K562 (cell line): ENCODE measurements at regions not wholly inside any gene's neighbourhood (a gene's known extent, or its start where the extent isn't known, plus 50 kb on each side); places are given as distances from the start of the nearest gene placed in this dataset.

Experiments
- ATAC-seq: fragments of 200-7000 bp; cut with Tn5 transposase; 3 replicates; pipeline ENCODE4 v1.9.1; 2020; ENCODE audit warnings: moderate library complexity
- BruUV-seq: library from RNA; stranded (reverse); fragments of 400-500 nt; replicated peaks from 2 replicates; lab custom pipeline; 2021; lab: Mats Ljungman, UMichigan
- CTCF ChIA-PET: fragments of 300-600 bp; formaldehyde crosslinking; extraction: SDS; loops from one replicate; lab custom pipeline; 2021; ENCODE audit warnings: low intra/inter-chr PET ratio; lab: Yijun Ruan, JAX
- POLR2A ChIA-PET: fragments of 300-600, 350-650 bp; sonication (Branson Sonifier 250); formaldehyde crosslinking; extraction: SDS; loops from one replicate; lab custom pipeline; 2021; ENCODE audit warnings: antibody characterized with exemption, inconsistent platforms; lab: Yijun Ruan, JAX
- DNase-seq, 4 experiments: peaks; one replicate each; pipeline versions ENCODE4 v3.0.0 to v3.0.0-alpha.2; 2011 to 2018; ENCODE audit warnings: low spot score in 3 of 4, mixed read lengths in 3 of 4; ENCODE audit errors: extremely low read depth in 1 of 4
- FAIRE-seq: peaks from 2 replicates; lab custom pipeline; 2011; peaks lifted over from hg19 to GRCh38; lab: Jason Lieb, UNC
- H2AFZ ChIP-seq: 2 replicates; pipeline ENCODE4 v1.6.0; 2011; ENCODE audit warnings: low read depth, low read length, control low read depth, inconsistent platforms
- H3K27ac ChIP-seq: fragments of 200-600 bp; 3 replicates; pipeline ENCODE4 v1.8.0; 2011; ENCODE audit warnings: low read depth, mild to moderate bottlenecking, control low read depth, inconsistent platforms, low read length, moderate library complexity, mixed read lengths; ENCODE audit errors: extremely low read depth
- H3K27me3 ChIP-seq, 2 experiments: fragments of 300-600 bp in 1 of 2; 2 replicates in 1 of 2; 3 replicates in 1 of 2; pipeline versions ENCODE4 v1.6.0 to v1.8.0; 2011; ENCODE audit warnings: inconsistent platforms in 2 of 2, low read length in 2 of 2, mild to moderate bottlenecking in 1 of 2, mixed read lengths in 1 of 2, moderate library complexity in 1 of 2; ENCODE audit not compliant: control insufficient read depth in 2 of 2, insufficient read depth in 2 of 2
- H3K36me3 ChIP-seq: fragments of 300-600 bp; 3 replicates; pipeline ENCODE4 v1.8.0; 2011; ENCODE audit warnings: mild to moderate bottlenecking, low read length, inconsistent platforms; ENCODE audit not compliant: control insufficient read depth, insufficient read depth
- H3K4me1 ChIP-seq, 2 experiments: fragments of 200-600 bp in 1 of 2; replicated peaks in 1 of 2; 2 replicates in 1 of 2; 3 replicates in 1 of 2; pipeline versions ENCODE4 v1.5.1 to v1.8.0; 2011; ENCODE audit warnings: inconsistent platforms in 2 of 2, low read length in 2 of 2, mild to moderate bottlenecking in 1 of 2, mixed read lengths in 1 of 2, moderate library complexity in 1 of 2; ENCODE audit not compliant: control insufficient read depth in 2 of 2, insufficient read depth in 2 of 2
- H3K4me2 ChIP-seq: 2 replicates; pipeline ENCODE4 v1.6.1; 2011; ENCODE audit warnings: low read length, control low read depth, inconsistent platforms, mixed read lengths; ENCODE audit not compliant: insufficient read depth
- H3K4me3 ChIP-seq: fragments of 200-600 bp; sonication (generic), shearing (Covaris generic); 2 replicates; pipeline ENCODE4 v1.5.1; 2016; ENCODE audit warnings: control low read depth, inconsistent platforms
- H3K79me2 ChIP-seq: fragments of 200-600 bp; 3 replicates; pipeline ENCODE4 v1.8.0; 2011; ENCODE audit warnings: low read length, inconsistent platforms; ENCODE audit not compliant: control insufficient read depth, insufficient read depth
- H3K9ac ChIP-seq, 2 experiments: 2 replicates each; pipeline versions ENCODE4 v1.6.0 to v1.6.1; 2011; ENCODE audit warnings: low read depth in 2 of 2, low read length in 2 of 2, control low read depth in 1 of 2, inconsistent platforms in 1 of 2, mild to moderate bottlenecking in 1 of 2, mixed read lengths in 1 of 2; ENCODE audit not compliant: insufficient read depth in 1 of 2
- H3K9me1 ChIP-seq: one replicate; pipeline ENCODE4 v1.6.0; 2011; ENCODE audit warnings: inconsistent platforms, mild to moderate bottlenecking, low read length, moderate library complexity; ENCODE audit not compliant: control insufficient read depth, insufficient read depth
- H3K9me3 ChIP-seq: replicated peaks from 2 replicates; pipeline ENCODE4 v1.5.1; 2011; ENCODE audit warnings: low read depth, low read length, inconsistent platforms; ENCODE audit not compliant: control insufficient read depth, insufficient read depth
- H4K20me1 ChIP-seq: replicated peaks from 2 replicates; pipeline ENCODE4 v1.6.1; 2011; ENCODE audit warnings: low read length, inconsistent platforms, mixed read lengths; ENCODE audit not compliant: control insufficient read depth, insufficient read depth
- BHLHE40 ChIP-seq: IDR thresholded peaks from 2 replicates; pipeline ENCODE4 v1.6.1; 2011; ENCODE audit warnings: low read length, improper control_type of control experiment
- CBFA2T2 ChIP-seq: fragments of 450-650 bp; conservative IDR thresholded peaks from 2 replicates; pipeline ENCODE4 v1.6.1; 2017; ENCODE audit warnings: mild to moderate bottlenecking
- CREM ChIP-seq: IDR thresholded peaks from 2 replicates; pipeline ENCODE4 v1.6.1; 2014; ENCODE audit warnings: antibody characterized with exemption, low read depth
- MXI1 ChIP-seq: IDR thresholded peaks from 2 replicates; pipeline ENCODE4 v1.6.1; 2011; ENCODE audit warnings: low read depth, mild to moderate bottlenecking, improper control_type of control experiment, low read length
- SMAD3 ChIP-seq: fragments of 450-650 bp; formaldehyde crosslinking; conservative IDR thresholded peaks from 2 replicates; pipeline ENCODE4 v1.4.0; 2020; ENCODE audit warnings: mild to moderate bottlenecking
- TBP ChIP-seq: optimal IDR thresholded peaks from 2 replicates; pipeline ENCODE3; 2011; ENCODE audit warnings: low read depth, low read length, improper control_type of control experiment
- TGIF2 ChIP-seq: sonication (generic); formaldehyde crosslinking; IDR thresholded peaks from 2 replicates; pipeline ENCODE4 v1.8.1; 2022; ENCODE audit warnings: mild to moderate bottlenecking, missing genetic modification reagents, moderate library complexity
- ZKSCAN8 ChIP-seq: fragments of 200-800 bp; sonication (Bioruptor generic); IDR thresholded peaks from 2 replicates; pipeline ENCODE4 v1.6.1; 2016; ENCODE audit warnings: missing genetic modification characterization, missing compliant biosample characterization
- ZNF121 ChIP-seq: sonication (generic); formaldehyde crosslinking; conservative IDR thresholded peaks from 2 replicates; pipeline ENCODE4 v1.8.0; 2022; ENCODE audit warnings: missing genetic modification reagents
- ZNF407 ChIP-seq: fragments of 450-650 bp; IDR thresholded peaks from 2 replicates; pipeline ENCODE4 v1.6.1; 2016; ENCODE audit warnings: low read depth
- ZNF57 ChIP-seq: fragments of 450-650 bp; formaldehyde crosslinking; IDR thresholded peaks from 2 replicates; pipeline ENCODE4 v1.4.0; 2020; ENCODE audit warnings: mild to moderate bottlenecking, moderate library complexity
- WGBS: fragments of 100-300 bp; shearing (Covaris generic); methylation state at CpG from one replicate; pipeline ENCODE4 v1.1.6; 2016; ENCODE audit warnings: low coverage, mixed read lengths; ENCODE audit not compliant: insufficient coverage; ENCODE audit errors: missing lambda C conversion rate; 5-methylcytosine and 5-hydroxymethylcytosine counted together
- in situ Hi-C: fragments of 300-500 bp; cut with MboI; formaldehyde crosslinking; loops from 4 replicates; pipeline ENCODE4 v1.15.0; 2018; ENCODE audit warnings: inconsistent platforms, mixed read lengths
- intact Hi-C: fragments of 100-400 bp; cut with micrococcal nuclease; formaldehyde crosslinking; loops from 2 replicates; pipeline ENCODE4 v1.14.2; 2022

DNA sequence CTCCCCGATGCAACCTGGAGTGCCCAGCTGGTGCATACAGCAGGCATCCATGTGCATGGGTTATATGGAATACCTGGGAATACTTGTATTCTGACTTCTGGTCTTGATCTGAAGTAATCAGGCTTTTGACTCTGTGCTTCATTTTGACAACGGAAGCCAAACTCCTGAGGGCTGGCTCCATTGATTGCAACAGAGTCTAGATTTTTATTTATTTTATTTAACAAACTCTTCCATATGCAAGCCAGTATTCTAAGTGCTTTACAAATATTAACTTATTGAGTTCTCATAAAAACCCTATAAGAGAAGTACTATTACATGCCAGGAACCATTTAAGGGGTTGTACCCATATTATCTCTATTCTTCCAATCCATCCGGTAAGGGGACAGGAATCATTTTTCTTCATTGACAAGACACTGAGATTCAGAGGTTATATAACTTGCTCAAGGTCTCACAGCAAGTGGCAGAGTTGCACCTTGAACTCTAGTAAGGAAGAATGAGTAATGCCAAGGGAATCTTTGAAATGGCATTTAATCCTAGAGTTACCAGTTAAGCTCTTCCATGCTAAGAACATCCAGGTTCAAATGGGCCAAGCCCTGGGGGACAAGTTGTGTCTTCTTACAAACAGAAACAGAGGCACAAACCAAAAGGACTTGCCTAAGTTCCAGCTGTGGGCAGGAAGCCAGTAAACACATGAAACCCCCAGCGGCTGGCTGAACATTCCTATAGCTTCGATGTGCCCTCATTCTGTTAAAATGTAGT is 241.0 kb downstream of the WDR11 start:
- 5% methylated on average over 5 of the region's 5 CpGs for WGBS
- BruUV-seq: no TSS peak
- H3K36me3 ChIP-seq: no peaks in the 10 kb centered on the region
- H3K27ac ChIP-seq: no peak overlapping the region
- intact Hi-C loops: no loop called here
- H3K4me3 ChIP-seq: no peak overlapping the region
- H3K27me3 ChIP-seq: no peaks in the 10 kb centered on the region
- no peaks in the 10 kb centered on the region for H3K9me1 ChIP-seq
- ATAC-seq: no peak
- H3K9ac ChIP-seq: no peak overlapping the region
- H3K4me1 ChIP-seq: no peaks in the 10 kb centered on the region
- ChIA-PET CTCF (no interaction called here), POLR2A (no interaction called here)
- H4K20me1 ChIP-seq: no peaks in the 10 kb centered on the region
- in situ Hi-C loops: no loop called here
- no peak for FAIRE-seq
- H3K4me2 ChIP-seq: no peak overlapping the region
- DNase-seq: no peak
- no peak overlapping the region for H2AFZ ChIP-seq
- no peaks in the 10 kb centered on the region for H3K9me3 ChIP-seq
- no peaks in the 10 kb centered on the region for H3K79me2 ChIP-seq
- no peak for TF ChIP-seq ZNF121 (CRISPR knock-in tag)
- no peak for TF ChIP-seq TGIF2 (CRISPR knock-in tag)
- no peak for TF ChIP-seq CREM
- no peak for TF ChIP-seq SMAD3 (CRISPR knock-in tag)
- no peak for TF ChIP-seq ZNF407
- no peak for TF ChIP-seq ZKSCAN8 (CRISPR knock-in tag)
- TF ChIP-seq CBFA2T2: no peak
- TF ChIP-seq TBP: no peak
- no peak for TF ChIP-seq BHLHE40
- TF ChIP-seq ZNF57: no peak
- TF ChIP-seq MXI1: no peak
